Lower lobe of right lung (tissue), 2 donors: ENCODE measurements at regions not wholly inside any gene's neighbourhood (a gene's known extent, or its start where the extent isn't known, plus 50 kb on each side); places are given as distances from the start of the nearest gene placed in this dataset.
"Not testable (repeated sequence)": the region's sequence is repeated elsewhere in the genome, so short reads cannot be mapped to it uniquely, and the experiment has no call there.

ENCODE experiments used
- ATAC-seq, 2 donors: fragments of 200-7000 bp; cut with Tn5 transposase; one replicate each; pipeline ENCODE4 v1.9.1; 2020 to 2022; ENCODE audit warnings: mild to moderate bottlenecking in 2 of 2, moderate library complexity in 2 of 2
- DNase-seq: peaks from one replicate; pipeline ENCODE4 v3.0.0-alpha.2; 2020
- H3K27ac ChIP-seq: fragments of 200-600 bp; one replicate; pipeline ENCODE4 v1.8.0; 2022
- H3K27me3 ChIP-seq: fragments of 200-600 bp; one replicate; pipeline ENCODE4 v1.8.0; 2022; ENCODE audit warnings: low read depth
- H3K36me3 ChIP-seq: fragments of 200-600 bp; one replicate; pipeline ENCODE4 v1.8.0; 2022; ENCODE audit warnings: mild to moderate bottlenecking
- H3K4me1 ChIP-seq: fragments of 200-600 bp; one replicate; pipeline ENCODE4 v1.8.0; 2022
- H3K4me3 ChIP-seq: fragments of 200-600 bp; one replicate; pipeline ENCODE4 v1.8.0; 2022; ENCODE audit warnings: mild to moderate bottlenecking
- H3K9me3 ChIP-seq: fragments of 200-600 bp; one replicate; pipeline ENCODE4 v1.8.0; 2022
- intact Hi-C: fragments of 100-400 bp; cut with DNase I; formaldehyde crosslinking; loops from one replicate; pipeline ENCODE4 v1.11.0; 2022
- TF ChIP-seq, protein P1 (sequence below): fragments of 200-600 bp; IDR thresholded peaks from one replicate; pipeline ENCODE4 v1.8.0; 2022; ENCODE audit warnings: antibody characterized with exemption, mild to moderate bottlenecking
- donor health status: DM: no; HTN: yes; CAD: no; lungs with severe emphysema.

DNA sequence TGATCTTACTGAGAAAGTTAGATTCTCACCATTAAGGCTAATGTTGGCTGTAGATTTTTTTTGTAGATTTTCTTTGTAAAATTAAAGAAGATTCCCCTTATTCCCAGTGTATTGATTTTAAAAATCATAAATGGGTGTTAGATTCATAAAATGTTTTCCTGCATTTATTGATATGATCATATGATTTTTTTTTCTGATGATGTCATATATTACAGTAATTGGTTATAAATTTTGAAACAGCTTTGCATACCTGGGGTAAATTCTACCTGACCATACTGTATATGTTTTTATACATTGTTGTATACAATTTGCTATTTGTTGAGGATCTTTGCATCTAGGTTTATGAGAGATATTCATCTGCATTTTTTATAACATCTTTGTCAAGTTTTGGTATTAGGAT, 880.3 kb upstream of the GRIA3 start:
- ATAC-seq (no peak), DNase-seq (no peak)
- Histone ChIP-seq H3K27me3 (no peaks in the 10 kb centered on the region), H3K4me3 (no peak overlapping the region), H3K36me3 (no peaks in the 10 kb centered on the region), H3K27ac (no peak overlapping the region), H3K4me1 (no peaks in the 10 kb centered on the region), H3K9me3 (no peaks in the 10 kb centered on the region)
- intact Hi-C loops, result no loop called here
- TF ChIP-seq, protein P1, sequence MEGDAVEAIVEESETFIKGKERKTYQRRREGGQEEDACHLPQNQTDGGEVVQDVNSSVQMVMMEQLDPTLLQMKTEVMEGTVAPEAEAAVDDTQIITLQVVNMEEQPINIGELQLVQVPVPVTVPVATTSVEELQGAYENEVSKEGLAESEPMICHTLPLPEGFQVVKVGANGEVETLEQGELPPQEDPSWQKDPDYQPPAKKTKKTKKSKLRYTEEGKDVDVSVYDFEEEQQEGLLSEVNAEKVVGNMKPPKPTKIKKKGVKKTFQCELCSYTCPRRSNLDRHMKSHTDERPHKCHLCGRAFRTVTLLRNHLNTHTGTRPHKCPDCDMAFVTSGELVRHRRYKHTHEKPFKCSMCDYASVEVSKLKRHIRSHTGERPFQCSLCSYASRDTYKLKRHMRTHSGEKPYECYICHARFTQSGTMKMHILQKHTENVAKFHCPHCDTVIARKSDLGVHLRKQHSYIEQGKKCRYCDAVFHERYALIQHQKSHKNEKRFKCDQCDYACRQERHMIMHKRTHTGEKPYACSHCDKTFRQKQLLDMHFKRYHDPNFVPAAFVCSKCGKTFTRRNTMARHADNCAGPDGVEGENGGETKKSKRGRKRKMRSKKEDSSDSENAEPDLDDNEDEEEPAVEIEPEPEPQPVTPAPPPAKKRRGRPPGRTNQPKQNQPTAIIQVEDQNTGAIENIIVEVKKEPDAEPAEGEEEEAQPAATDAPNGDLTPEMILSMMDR, result no peak

DNA sequence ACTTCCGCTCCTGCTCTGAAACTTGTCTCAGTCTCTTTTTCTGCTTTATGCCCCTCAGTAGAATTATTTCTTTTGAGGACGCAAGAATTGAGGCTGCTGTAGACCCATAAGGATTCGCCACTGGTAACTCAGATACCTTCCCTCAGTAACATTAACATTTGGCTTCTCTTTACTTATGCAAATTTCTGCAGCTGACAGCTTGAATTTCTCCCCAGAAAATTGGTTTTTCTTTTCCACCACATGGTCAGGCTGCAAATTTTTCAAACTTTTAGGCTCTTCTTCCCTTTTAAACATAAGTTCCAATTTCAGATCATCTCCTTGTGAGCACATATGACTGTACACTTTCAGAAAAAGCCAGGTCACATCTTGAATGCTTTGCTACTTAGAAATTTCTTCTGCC, 839.3 kb upstream of the GRIA3 start:
- no peaks in the 10 kb centered on the region for H3K27me3 ChIP-seq
- no peaks in the 10 kb centered on the region for H3K36me3 ChIP-seq
- no peak for ATAC-seq
- intact Hi-C loops, result no loop called here
- H3K9me3 ChIP-seq, result no peaks in the 10 kb centered on the region
- no peaks in the 10 kb centered on the region for H3K4me1 ChIP-seq
- no peak overlapping the region for H3K27ac ChIP-seq
- no peak for DNase-seq
- no peak overlapping the region for H3K4me3 ChIP-seq
- TF ChIP-seq, protein P1, result no peak

DNA sequence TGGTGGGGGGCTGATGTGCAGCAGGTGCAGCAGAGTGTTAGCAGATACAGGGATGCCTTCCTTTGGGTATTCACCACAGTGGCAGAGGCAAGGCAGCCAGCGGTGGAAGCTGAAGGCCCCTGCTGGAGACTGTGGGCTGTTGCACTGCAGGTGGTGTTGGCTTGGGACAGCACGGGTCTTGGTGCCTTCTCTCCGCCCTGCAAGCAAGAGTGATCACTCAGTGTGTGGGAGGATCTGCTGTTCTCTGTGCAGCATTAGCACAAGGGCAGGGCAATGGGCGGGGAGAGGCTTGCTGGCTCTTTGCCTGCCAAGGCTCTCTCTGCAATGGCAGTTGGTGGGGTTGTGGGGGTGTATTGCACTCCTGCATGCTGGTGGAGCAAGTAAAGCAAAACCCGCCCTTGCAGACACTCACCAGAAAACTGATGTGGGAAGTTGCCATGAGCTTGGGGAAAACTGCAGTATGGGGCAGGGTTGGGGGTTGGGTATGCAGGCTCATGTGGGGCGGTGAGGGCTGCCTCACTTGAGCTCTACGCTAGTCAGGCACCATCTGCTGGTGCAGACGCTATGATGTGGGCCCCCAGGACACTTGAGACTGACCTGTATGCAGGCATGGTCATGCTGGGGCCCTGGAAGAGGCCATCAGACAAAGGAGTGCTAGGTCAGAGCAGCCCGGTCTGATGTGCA, 820.8 kb upstream of the GRIA3 start:
- H3K4me3 ChIP-seq, result no peak overlapping the region
- no peak for ATAC-seq
- DNase-seq, result no peak
- H3K9me3 ChIP-seq, result no peaks in the 10 kb centered on the region
- no peaks in the 10 kb centered on the region for H3K27me3 ChIP-seq
- no peaks in the 10 kb centered on the region for H3K4me1 ChIP-seq
- no peak overlapping the region for H3K27ac ChIP-seq
- no peaks in the 10 kb centered on the region for H3K36me3 ChIP-seq
- intact Hi-C loops, result no loop called here
- TF ChIP-seq, protein P1, result no peak

DNA sequence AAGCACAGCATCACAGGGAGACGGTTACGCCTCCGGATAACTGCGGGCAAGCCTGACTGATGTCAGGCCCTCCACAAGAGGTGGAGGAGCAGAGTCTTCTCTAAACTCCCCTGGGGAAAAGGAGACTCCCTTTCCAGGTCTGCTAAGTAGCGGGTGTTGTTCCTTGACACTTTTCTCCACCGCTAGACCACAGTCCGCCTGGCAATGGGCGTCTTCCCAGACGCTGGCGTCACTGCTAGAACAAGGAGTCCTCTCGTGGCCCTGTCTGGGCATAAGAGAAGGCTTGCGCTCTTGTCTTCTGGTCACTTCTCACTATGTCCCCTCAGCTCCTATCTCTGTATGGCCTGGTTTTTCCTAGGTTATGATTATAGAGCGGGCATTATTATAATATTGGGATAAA, 808.5 kb upstream of the GRIA3 start:
- H3K4me3 ChIP-seq, H3K4me1 ChIP-seq, DNase-seq, intact Hi-C loops, ATAC-seq, H3K36me3 ChIP-seq, H3K27me3 ChIP-seq, H3K9me3 ChIP-seq, H3K27ac ChIP-seq: not testable (repeated sequence)

DNA sequence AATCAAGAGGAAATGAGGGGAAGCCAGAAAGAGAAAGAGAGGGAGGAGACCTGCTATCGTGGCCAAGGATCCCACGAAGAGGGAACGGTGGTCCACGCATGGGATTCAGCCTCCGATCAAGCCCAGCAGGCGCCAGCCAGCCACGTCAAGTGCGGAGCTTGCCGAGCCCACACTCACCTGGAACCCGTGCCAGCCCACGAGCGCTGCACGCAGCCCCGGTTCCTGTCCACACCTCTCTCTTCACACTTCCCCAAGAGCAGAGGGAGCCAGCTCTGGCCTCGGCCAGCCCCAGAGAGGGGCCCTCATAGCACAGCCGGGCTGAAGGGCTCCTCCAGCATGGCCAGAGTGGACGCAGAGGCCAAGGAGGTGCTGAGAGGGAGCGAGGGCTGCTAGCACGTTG, 795.1 kb upstream of the GRIA3 start:
- no peak for ATAC-seq
- Histone ChIP-seq H3K36me3 (no peaks in the 10 kb centered on the region), H3K9me3 (peaks cover 6% of the 10 kb centered on the region), H3K4me3 (no peak overlapping the region), H3K4me1 (no peaks in the 10 kb centered on the region), H3K27ac (no peak overlapping the region), H3K27me3 (no peaks in the 10 kb centered on the region)
- TF ChIP-seq, protein P1, result no peak
- intact Hi-C loops, result no loop called here
- no peak for DNase-seq

DNA sequence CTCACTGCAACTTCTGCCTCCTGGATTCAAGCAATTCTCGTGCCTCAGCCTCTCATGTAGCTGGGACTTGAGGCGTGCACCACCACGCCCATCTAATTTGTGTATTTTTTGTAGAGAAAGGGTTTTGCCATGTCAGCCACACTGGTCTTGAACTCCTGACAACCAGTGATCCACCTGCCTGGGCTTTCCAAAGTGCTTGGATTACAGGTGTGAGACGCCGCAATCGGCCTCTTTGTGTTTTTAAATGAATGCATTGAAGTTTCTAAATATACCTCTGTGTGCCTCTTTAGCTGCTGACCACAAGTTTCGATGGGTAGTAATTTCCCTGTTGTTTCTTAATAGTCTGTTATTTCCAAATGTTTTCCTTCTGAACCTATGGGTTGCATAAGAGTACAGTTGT, 765.3 kb upstream of the GRIA3 start:
- Histone ChIP-seq H3K27me3 (no peaks in the 10 kb centered on the region), H3K27ac (no peak overlapping the region), H3K4me3 (no peak overlapping the region), H3K4me1 (no peaks in the 10 kb centered on the region), H3K36me3 (no peaks in the 10 kb centered on the region), H3K9me3 (no peaks in the 10 kb centered on the region)
- intact Hi-C loops, result no loop called here
- TF ChIP-seq, protein P1, result no peak
- DNase-seq (no peak), ATAC-seq (no peak)
